Heart right ventricle (tissue), 16 donors: ENCODE measurements at regions not wholly inside any gene's neighbourhood (a gene's known extent, or its start where the extent isn't known, plus 50 kb on each side); places are given as distances from the start of the nearest gene placed in this dataset.

Experiments
- ATAC-seq, 8 donors: fragments of 200-7000 bp; cut with Tn5 transposase; one replicate each; pipeline ENCODE4 v1.9.1; 2020; ENCODE audit warnings: mild to moderate bottlenecking in 8 of 8, moderate library complexity in 8 of 8, moderate number of reproducible peaks in 1 of 8
- DNase-seq, 2 donors: peaks; one replicate each; pipeline ENCODE4 v3.0.0-alpha.2; 2020
- H3K27ac ChIP-seq, 10 donors: fragments of 200-600 bp; sonication (generic) in 2 of 10; one replicate each; pipeline versions ENCODE4 v1.5.0 to v1.8.0; 2020 to 2022; ENCODE audit warnings: mild to moderate bottlenecking in 3 of 10
- H3K27me3 ChIP-seq, 7 donors: fragments of 200-600 bp; one replicate each; pipeline ENCODE4 v1.8.0; 2021 to 2022; ENCODE audit warnings: mild to moderate bottlenecking in 2 of 7
- H3K36me3 ChIP-seq, 9 donors: fragments of 200-600 bp; sonication (generic) in 1 of 9; one replicate each; pipeline versions ENCODE4 v1.5.0 to v1.8.0; 2020 to 2022; ENCODE audit warnings: mild to moderate bottlenecking in 2 of 9
- H3K4me1 ChIP-seq, 9 donors: fragments of 200-600 bp; sonication (generic) in 1 of 9; one replicate each; pipeline versions ENCODE4 v1.5.0 to v1.8.0; 2020 to 2022; ENCODE audit warnings: mild to moderate bottlenecking in 4 of 9
- H3K4me3 ChIP-seq, 10 donors: fragments of 200-600 bp; sonication (generic) in 2 of 10; one replicate each; pipeline versions ENCODE4 v1.5.0 to v1.8.0; 2020 to 2022; ENCODE audit warnings: mild to moderate bottlenecking in 7 of 10, moderate library complexity in 2 of 10
- H3K9me3 ChIP-seq, 11 donors: fragments of 200-600 bp in 10 of 11; sonication (generic) in 2 of 11; one replicate each; pipeline versions ENCODE4 v1.5.0 to v1.8.0; 2013 to 2022; ENCODE audit warnings: mild to moderate bottlenecking in 2 of 11, control low read depth in 1 of 11, moderate library complexity in 1 of 11
- CTCF ChIP-seq, 9 donors: fragments of 200-600 bp; sonication (generic) in 2 of 9; IDR thresholded peaks; one replicate each; pipeline versions ENCODE4 v1.5.0 to v1.8.0; 2021 to 2022; ENCODE audit warnings: antibody characterized with exemption in 9 of 9, mild to moderate bottlenecking in 5 of 9, moderate library complexity in 1 of 9
- WGBS, 2 donors: extraction: QIAGEN DNeasy Blood & Tissue Kit; methylation state at CpG; one replicate each; pipeline ENCODE4 v1.1.7; 2013; ENCODE audit warnings: inconsistent platforms in 1 of 2; 5-methylcytosine and 5-hydroxymethylcytosine counted together
- intact Hi-C, 10 donors: fragments of 100-400 bp; cut with DNase I; formaldehyde crosslinking; loops; one replicate each; pipeline versions ENCODE4 v1.11.1 to v1.14.2; 2022
- donor health status: Arrhythmogenic right ventricular cardiomyopathy.
- donor health status: ischemic (EF 13 %, LVEDD 7.1; RV severe dilation, severe dysfunction).
- donor health status: healthy with polysubstance abuse.
- donor health status: DM: no; HTN: yes; CAD: no.
- donor health status: DM: no; HTN: no; CAD: no.
- donor health status: ischemic (EF 25% LVEDD 6.9; RV normal size, moderate dysfunction).
- donor health status: ischemic (EF 25% LVEDD 5.7; RV mildly dilated, moderate dysfunction).
- donor health status: healthy.
- donor health status: DM: yes; HTN: yes; CAD: no.
- donor health status: Ischemic cardiomyopathy.
- donor health status: ischemic (EF 35%, LVEDD 5.7; RV mildly dilated, moderate dysfunction).
- donor health status: nonischemic (EF 11% LVEDD 7.7; RV severe dilation, severe dysfunction).
- donor health status: DM: yes; HTN: yes; CAD: no.
- donor health status: PGD.
- donor health status: ischemic (EF 29% LVEDD 5.4; RV normal size, mild dysfunction).
- donor health status: nonischemic (EF 23%, LVEDD 6.1; RV moderate dilation, normal function).

GRCh38 chr22:47696776-47697175, 934.3 kb downstream of the TBC1D22A start:
- Histone ChIP-seq H3K4me1 (no peaks in the 10 kb centered on the region), H3K4me3 (no peak overlapping the region), H3K9me3 (peaks cover 0 to 6% (median 0%) of the 10 kb centered on the region in 11 donors), H3K27ac (no peak overlapping the region), H3K36me3 (no peaks in the 10 kb centered on the region), H3K27me3 (peaks cover 0 to 13% (median 4%) of the 10 kb centered on the region in 7 donors)
- ATAC-seq (no peak), DNase-seq (no peak)
- intact Hi-C loops: no loop called here
- no peak for TF ChIP-seq CTCF (IDR thresholded peaks at IDR 0.05)
- 57 to 68% methylated on average over 3 of the region's 3 CpGs for WGBS, 2 donors

GRCh38 chr22:47695176-47695575, 932.7 kb downstream of the TBC1D22A start:
- no peak for TF ChIP-seq CTCF (IDR thresholded peaks at IDR 0.05)

GRCh38 chr22:47694536-47695130, 932.2 kb downstream of the TBC1D22A start:
- DNase-seq (no peak), ATAC-seq (no peak)
- Histone ChIP-seq H3K27ac (no peak overlapping the region), H3K4me1 (no peaks in the 10 kb centered on the region), H3K9me3 (no peaks in the 10 kb centered on the region), H3K36me3 (no peaks in the 10 kb centered on the region), H3K27me3 (peaks cover 0 to 13% (median 4%) of the 10 kb centered on the region in 7 donors), H3K4me3 (no peak overlapping the region)
- no peak for TF ChIP-seq CTCF (IDR thresholded peaks at IDR 0.05)
- WGBS, 2 donors: 62 to 71% methylated on average over 4 of the region's 4 CpGs
- intact Hi-C loops: no loop called here

More at GRCh38 chr22:47695176-47695575, 932.7 kb downstream of the TBC1D22A start:
- H3K4me1 ChIP-seq: no peaks in the 10 kb centered on the region
- DNase-seq: no peak
- ATAC-seq: no peak
- intact Hi-C loops: no loop called here
- no peaks in the 10 kb centered on the region for H3K9me3 ChIP-seq
- H3K4me3 ChIP-seq: no peak overlapping the region
- WGBS, 2 donors: 89 to 90% methylated on average over 5 of the region's 5 CpGs
- H3K36me3 ChIP-seq: no peaks in the 10 kb centered on the region
- H3K27ac ChIP-seq: no peak overlapping the region
- H3K27me3 ChIP-seq: peaks cover 0 to 13% (median 4%) of the 10 kb centered on the region in 7 donors

- DNase-seq (no peak), ATAC-seq (no peak)
- H3K27me3 ChIP-seq: peaks cover 0 to 13% (median 4%) of the 10 kb centered on the region in 7 donors
- H3K27ac ChIP-seq: no peak overlapping the region
- TF ChIP-seq CTCF (IDR thresholded peaks at IDR 0.05): no peak
- no peak overlapping the region for H3K4me3 ChIP-seq
- peaks cover 0 to 2% (median 0%) of the 10 kb centered on the region in 11 donors for H3K9me3 ChIP-seq
- intact Hi-C loops: no loop called here
- no peaks in the 10 kb centered on the region for H3K4me1 ChIP-seq
- no peaks in the 10 kb centered on the region for H3K36me3 ChIP-seq
- WGBS, 2 donors: 68 to 73% methylated on average over 6 of the region's 6 CpGs
These were observed 931.2 kb downstream of the TBC1D22A start for GRCh38 chr22:47693606-47694005.
